ENCODE measurements at regions not wholly inside any gene's neighbourhood (a gene's known extent, or its start where the extent isn't known, plus 50 kb on each side); places are given as distances from the start of the nearest gene placed in this dataset.

GRCh38 chr2:5921081-5921642 is 229.0 kb downstream of the SOX11 start:
- DNase-seq, result no peak

- no peak for DNase-seq
Measured at GRCh38 chr2:5923957-5924945, 232.1 kb downstream of the SOX11 start.

DNA sequence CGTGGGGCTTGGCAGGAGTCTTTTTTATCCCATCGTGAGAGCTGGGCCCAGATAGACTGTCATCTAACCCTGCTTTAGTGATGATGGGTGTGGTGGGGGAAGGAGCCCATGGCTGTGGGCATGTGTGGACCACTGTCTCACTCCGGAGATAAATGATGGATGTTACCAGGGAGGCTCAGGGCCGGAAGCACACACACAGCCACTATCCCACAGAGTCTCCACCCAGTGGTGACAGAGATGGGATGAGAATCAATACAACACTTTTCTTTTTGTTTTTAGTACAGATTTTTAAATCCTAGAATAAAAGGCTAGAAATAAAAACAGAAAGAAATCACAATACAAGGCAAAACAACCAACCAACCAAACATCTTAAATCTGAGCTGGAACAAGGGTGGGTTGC is 233.4 kb downstream of the SOX11 start:
- DNase-seq, result no peak

GRCh38 chr2:5926871-5927512 is 234.8 kb downstream of the SOX11 start:
- no peak for DNase-seq

- DNase-seq, result no peak
Measured at GRCh38 chr2:5932556-5933469, 240.6 kb downstream of the SOX11 start.

DNA sequence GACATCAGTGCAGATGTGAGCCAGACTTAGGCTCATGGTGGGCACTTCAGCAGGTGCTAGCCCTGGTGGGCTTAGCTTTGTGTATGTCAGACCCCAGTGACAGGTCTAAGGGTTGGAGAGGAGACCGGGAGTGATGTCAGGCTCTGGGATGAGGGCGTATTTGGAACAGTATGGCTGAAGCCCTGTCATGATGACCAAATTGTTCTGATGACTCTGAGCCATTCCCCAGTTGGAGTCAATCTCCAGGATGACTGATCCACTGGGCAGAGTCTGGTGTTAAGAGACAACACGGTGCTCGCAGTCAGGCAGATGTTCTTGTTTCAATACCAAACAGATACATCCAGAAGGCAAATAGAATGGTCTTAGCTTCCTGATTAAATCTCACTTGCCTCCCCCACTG is 241.5 kb downstream of the SOX11 start:
- DNase-seq, result no peak

DNA sequence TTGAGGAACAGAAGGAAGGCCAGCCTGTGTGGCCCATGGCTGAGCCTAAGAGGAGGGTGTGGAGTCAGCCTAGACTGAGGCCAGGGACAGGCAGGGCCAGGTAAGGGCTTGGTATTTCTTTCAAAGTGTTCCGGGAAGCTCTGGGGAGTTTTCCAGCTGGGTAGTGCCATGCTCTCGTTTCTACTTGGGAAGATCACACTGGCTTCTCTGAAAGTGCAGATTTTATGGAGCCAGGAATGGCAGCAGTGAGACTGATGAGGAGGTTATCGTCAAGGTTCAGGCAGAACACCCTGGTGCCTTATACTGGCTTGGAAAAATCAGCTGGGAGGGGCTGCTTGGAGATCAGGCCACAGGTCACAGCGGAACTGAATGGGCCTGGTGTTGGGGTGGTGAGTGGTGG is 245.1 kb downstream of the SOX11 start:
- DNase-seq, result no peak

DNA sequence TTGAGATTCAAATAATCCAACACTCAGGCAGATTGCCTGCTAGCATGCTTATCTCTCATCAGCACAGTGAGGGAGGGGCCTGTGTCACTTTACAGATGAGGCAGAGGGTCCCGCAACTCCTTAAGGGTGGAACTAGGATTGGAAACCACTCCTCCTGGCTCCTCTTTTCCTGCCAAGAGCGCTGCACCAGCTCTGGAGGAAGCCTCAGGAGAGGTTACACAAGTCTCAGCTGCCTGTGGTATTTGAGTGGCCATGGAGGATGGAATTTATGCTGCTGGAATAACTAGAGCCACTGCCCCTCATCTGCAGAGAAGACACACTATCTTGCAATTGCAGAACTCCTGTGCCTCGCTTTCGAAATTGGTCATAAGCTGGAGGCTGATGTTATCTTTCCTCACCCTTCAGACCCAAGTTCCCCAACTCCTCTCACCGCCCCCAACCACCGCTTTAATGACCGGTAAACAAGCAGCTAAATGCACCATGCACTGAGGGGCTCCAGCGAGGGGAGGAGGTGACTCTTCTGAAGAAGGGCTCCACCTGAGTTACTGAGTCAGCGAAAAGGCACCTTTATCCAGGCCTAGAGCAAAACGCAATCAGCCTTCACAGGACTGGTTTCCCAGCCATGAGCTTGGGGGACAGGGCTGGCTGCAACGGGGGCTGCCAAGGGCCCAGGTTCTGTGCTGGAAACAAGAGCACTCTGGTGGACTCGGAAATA is 245.8 kb downstream of the SOX11 start:
- no peak for DNase-seq

DNA sequence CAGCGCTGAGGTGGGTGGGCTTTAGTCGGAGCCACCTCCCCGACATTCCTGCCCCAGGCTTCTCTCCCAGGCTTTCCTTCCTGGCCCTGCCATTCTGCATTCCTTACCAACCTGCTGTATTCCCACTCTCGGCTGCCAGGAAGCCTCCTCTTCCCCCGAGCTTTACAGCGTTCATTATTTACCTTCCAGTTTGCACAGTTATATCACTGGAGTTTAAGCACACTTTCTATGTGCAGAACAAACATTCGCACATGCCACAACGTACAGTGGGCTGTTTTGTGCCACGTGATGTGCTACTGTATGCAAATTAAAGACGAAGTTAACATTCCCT is 246.3 kb downstream of the SOX11 start:
- DNase-seq, result no peak

GRCh38 chr2:5939553-5939952 is 247.4 kb downstream of the SOX11 start:
- no peak for DNase-seq

DNA sequence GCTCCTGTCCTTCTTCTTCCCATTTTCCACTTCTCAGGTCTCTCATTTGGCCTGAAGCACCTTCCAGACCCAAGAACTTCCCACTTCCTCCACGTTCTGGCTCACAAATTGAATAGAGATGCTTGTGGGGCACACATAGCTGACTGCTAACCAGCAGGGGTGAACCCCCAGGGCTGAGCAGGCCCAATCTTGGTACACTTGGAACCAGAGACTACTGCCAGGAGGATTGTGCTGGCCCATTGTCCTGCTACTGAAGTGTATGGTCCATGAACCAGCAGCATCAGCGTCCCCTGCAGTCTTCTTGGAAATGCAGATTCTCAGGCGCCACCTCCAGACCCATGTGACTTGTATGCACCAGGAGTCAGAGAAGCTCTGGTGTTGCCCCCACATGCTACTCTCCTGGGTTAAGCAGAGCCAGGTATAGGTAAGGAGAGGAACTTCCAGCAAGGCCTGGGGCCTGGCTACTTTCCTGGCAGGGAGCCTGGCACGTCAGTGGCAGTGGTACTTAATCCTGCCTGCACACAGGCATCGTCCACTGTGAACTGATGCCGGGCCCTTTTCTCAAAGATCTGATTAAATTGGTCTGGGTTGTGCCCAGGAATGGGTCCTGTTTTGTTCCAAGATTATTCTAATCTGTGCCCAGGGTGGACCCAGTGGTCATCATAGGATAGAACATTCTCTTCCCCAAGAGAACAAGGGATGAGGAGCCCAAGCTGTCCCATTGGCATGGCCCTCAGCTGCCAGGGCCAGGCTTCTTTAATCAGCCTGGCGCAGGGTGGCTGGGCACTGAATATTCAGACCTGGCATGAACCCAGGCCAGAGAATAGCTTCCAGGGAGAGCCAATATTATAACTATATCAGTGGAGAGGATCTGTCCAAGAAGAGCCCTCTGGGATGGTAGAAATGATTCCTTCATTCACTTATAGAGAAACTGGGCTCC is 248.7 kb downstream of the SOX11 start:
- no peak for DNase-seq

DNA sequence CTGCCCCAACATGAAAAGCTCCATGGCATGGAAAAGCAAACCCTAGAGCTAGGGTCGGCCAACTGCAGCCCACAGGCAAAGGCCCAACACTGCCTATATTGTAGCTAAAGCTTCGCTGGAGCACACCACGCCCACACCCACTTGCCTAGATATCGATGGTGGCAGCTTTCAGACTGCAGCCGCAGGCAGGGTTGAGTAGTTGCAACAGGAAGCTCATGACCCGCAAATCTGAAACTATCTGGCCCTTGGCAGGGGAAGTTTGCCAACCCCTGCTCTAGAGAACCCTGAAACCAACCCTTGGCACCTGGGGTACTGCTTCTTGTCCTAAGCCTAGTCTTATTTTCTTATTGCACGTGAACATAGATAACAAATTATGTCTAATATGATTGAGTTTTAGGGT is 250.0 kb downstream of the SOX11 start:
- no peak for DNase-seq

GRCh38 chr2:5945742-5946141 is 253.6 kb downstream of the SOX11 start:
- DNase-seq, result no peak

GRCh38 chr2:5946225-5947115 is 254.3 kb downstream of the SOX11 start:
- no peak for DNase-seq

DNA sequence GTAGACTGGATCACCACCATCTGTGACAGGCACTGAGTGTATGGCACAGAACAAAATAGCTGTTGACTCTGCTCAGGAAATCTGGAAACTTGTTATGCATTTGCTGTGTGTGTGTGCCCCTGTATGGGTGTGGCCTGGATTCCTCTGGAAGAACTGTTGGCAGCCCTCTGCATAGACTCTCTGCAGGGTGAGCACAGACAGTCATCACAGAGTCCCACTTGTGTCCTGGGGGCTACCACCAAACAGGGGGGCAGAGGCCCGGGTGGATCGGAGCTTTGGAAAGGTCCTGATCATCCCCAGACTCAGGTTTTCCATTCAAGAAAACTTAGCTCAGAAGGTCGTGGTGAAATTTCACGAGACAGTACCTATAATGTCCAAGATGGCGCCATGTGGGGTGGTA is 258.6 kb downstream of the SOX11 start:
- no peak for DNase-seq

- DNase-seq, result no peak
Measured at GRCh38 chr2:5951471-5951870, 259.3 kb downstream of the SOX11 start.

GRCh38 chr2:5953525-5953924 is 261.3 kb downstream of the SOX11 start:
- DNase-seq, result no peak

DNA sequence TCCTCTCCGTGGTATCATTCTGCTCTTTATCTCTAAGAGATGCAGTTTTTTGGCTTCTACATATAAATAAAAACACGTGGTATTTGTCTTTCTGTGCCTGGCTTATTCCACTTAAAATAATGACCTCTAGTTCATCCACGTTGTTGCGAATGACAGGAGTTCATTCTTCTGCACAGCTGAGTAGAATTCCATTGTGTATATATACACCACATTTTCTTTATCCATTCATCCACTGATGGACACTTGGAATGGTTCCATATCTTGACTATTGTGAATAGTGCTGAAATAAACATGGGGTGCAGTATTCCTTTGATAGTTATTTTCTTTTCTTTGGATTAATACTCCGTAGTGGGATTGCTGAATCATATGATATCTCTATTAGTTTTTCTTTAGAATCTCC is 262.3 kb downstream of the SOX11 start:
- DNase-seq, result no peak

- no peak for DNase-seq
Measured at GRCh38 chr2:5955921-5956320, 263.7 kb downstream of the SOX11 start.

Data from GOT3 (cell line).